IPS DF 19.7 (cell line): ENCODE measurements at regions not wholly inside any gene's neighbourhood (a gene's known extent, or its start where the extent isn't known, plus 50 kb on each side); places are given as distances from the start of the nearest gene placed in this dataset.

ENCODE experiments used
- DNase-seq: peaks from one replicate; pipeline ENCODE4 v3.0.0-alpha.2; 2013; ENCODE audit warnings: low read depth, low spot score

- DNase-seq, result no peak
Observed at GRCh38 chr9:74443036-74443750, 53.9 kb upstream of the RORB start.

GRCh38 chr9:74444369-74444768 is 52.8 kb upstream of the RORB start:
- DNase-seq, result no peak
